Lower leg skin (tissue), 3 donors: ENCODE measurements at regions not wholly inside any gene's neighbourhood (a gene's known extent, or its start where the extent isn't known, plus 50 kb on each side); places are given as distances from the start of the nearest gene placed in this dataset.

Experiments used
- CTCF ChIP-seq, 3 donors: fragments of 450-650 bp; IDR thresholded peaks; one replicate each; pipeline ENCODE4 v1.5.1; 2016; ENCODE audit warnings: antibody characterized with exemption in 3 of 3, mild to moderate bottlenecking in 3 of 3, moderate library complexity in 2 of 3
- POLR2A ChIP-seq, 2 donors: fragments of 450-650 bp; IDR thresholded peaks; one replicate each; pipeline ENCODE4 v1.6.1; 2016 to 2017; ENCODE audit warnings: antibody characterized with exemption in 2 of 2, mild to moderate bottlenecking in 1 of 2, moderate library complexity in 1 of 2

DNA sequence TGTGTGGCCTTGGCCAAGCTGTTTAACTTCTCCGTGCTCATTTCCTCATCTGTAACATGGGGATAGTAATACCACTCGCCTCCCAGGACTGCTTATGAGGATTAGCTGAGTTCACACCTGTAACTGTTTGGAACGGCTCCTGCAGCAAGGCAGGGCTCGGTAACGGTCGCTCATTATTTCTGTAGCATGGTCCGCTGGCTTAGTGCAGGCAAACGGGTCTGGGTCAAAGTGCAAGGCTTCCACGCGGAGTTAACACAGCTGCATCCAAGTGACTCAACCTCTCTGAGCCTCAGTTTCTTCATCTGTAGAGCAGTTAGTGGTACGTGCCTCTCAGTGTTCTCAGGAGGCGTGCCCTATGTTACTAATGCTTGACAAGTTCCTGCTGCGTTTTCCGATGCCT is 94.3 kb upstream of the YWHAQ start:
- no peak for TF ChIP-seq CTCF (IDR thresholded peaks at IDR 0.05)
- no peak for TF ChIP-seq POLR2A (IDR thresholded peaks at IDR 0.05)
